AG08396 (cell line): ENCODE measurements at regions not wholly inside any gene's neighbourhood (a gene's known extent, or its start where the extent isn't known, plus 50 kb on each side); places are given as distances from the start of the nearest gene placed in this dataset.
"Not testable (repeated sequence)": the region's sequence is repeated elsewhere in the genome, so short reads cannot be mapped to it uniquely, and the experiment has no call there.

Experiments used
- DNase-seq: peaks from one replicate; pipeline ENCODE4 v3.0.0; 2012; ENCODE audit warnings: low spot score, mixed read lengths

DNA sequence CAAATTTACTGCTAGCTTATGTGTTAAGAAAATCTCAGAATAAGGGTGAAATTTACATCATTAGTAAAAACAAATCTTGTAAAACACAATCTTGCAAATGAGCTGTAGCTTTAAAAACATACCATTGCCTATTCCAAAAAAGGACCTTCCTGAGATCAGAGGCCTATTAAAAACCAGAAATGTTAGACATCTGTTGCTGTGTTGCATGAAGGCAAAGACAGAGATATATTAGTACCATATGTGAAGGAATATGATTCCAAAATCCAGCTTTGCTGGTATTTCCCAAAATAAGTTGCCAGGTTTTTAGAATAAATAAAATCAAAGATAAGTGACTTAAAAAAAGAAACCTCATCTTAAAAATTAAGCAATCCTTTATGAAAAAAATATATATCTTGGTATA lies 504.1 kb upstream of the CDIN1 start:
- no peak for DNase-seq

DNA sequence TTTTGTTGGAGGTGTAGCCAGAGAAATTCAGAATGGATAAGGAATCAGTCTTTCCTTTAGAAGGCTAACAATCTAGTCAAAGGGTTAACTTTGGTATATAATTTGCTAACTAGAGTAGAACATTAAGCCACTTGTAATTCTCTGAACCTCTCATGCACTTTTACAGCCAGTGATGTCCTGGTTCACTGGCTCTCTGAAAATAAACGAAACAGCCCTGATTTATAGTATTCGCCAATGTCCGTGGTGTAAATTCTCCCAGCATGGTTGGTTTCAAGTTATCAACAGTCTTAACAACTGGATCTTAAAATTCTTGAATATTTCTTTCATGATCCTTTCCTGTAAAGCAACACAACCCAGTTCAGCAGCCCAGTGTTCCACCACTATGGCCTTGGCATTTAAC lies 500.4 kb upstream of the CDIN1 start:
- no peak for DNase-seq

DNA sequence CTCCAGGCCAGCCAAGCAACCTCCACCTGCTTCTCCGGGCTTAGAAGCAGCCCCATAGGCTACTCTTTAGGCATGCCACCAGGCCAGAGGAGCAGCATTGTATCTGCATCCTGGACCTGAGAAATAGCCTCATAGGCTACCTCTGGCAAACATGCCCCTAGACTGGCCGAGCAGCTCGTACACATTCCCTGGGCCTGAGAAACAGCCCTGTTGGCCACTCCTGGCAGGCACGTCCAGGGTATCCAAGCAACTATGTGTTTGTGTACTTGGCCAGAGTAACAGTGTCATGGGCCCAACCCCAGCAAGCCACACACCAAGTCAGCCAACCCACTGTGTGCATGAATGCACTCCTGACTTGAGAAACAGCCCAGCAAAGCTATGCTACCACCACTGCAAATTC lies 498.7 kb upstream of the CDIN1 start:
- DNase-seq: no peak

DNA sequence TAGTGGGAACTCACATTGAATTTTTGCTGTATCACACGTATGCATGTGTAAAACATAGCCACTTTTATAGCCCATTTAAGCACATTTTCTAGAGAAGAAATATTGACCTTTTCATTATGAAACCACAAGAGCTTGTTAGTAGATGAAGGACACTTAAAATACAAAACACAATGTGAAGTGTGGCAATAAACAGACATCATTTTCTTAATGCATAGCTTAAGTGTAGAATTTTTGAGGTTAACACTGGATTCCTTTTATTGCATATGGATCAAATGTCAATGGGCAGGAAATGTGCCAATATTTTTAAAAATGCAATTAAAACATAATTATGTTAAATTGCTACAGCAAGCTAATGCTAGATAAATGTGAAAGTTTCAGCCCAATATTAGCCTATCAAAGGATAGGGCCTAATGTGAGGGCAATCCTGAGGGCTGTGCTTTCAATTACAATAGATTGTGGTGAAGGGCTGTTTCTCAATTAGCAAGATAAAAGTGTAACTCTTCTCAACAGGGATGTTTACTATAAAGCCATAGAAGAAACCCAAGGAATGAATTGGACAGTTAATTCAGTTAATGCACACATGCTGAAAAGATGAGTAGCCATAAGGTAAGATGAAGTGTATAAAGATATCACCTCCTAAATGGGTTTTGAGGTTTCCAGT lies 489.0 kb upstream of the CDIN1 start:
- DNase-seq: no peak

DNA sequence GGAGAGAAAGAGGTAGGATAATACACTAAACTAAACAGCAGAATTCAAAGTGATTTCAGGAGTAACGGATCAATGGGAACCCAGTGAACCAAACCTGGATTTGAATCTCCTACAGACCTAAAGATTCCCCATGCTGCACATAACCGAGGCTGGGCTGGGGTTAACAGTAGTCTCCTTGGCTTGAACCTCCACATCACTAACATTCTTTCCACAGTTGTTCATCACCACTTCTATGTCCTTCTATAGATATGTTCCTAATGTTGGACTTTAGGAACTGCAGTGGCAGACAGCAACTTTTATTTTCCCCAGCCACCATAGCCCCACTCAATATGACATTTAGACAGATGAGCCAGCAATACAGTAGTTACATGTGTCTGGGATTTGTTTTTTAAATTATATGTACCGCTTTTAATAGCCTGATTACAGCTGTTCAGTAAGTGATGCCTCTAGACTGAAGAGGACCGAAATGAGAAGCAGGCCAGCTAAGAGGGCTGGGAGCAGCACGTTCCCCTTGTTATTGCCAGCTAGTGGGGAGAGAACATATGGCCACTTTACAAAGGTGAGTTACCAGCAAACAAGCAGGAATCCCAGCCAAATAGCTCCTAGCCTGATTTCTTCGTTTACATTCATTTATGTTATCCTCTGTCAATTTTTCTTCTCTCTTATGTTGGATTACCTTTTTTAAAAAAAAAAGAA lies 472.6 kb upstream of the CDIN1 start:
- peak; percentile 6 for DNase-seq

DNA sequence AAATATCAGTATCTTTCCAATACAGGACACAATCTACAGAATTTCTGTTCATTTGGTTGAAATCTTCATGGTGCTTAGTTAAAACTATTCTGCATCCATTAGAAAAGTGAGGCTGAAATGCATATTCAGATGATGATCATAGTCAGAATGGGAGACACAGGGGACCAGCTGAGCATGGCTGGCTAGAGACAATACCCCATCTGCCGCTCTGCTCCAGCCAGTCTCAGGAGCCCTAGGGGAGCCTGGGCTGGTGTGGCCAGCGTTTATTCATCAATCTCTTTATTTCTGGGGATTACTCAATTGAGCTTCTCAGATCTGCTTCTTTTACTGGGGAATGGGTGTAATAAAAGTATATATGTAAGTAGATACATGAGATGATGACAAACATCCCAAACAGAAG lies 470.9 kb upstream of the CDIN1 start:
- DNase-seq: no peak

DNA sequence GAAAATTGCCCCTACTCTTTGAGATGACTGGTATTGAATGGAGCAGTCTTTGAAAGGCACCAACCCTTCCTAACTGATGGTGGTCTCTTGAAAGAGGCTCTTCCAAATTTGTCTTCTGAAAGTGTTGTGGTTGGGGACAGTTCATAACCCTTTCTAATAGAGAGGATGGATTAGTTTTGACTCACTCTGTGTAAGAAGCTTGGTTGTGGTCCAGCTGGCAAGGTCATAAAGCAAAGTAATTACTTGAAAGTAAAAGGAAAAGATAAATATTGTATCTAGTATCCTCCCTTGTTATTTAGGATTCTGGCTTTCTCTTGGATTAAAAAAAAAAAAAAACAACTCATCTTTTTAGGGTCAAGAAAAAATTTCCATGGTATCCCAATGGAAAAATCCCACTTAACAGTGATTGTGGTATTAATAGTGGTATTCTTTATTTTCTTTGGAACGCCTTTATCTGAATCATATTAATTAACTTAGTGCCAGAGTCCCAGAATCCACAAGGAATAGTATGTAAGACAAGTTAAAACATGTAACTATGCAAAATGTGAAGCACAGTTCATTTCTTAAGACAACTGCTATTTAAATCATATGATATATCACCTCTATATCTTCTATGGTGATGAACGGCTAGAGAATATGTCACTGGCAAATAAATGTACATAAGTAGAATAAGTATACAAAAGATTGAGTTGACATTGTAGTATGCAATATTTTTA lies 469.3 kb upstream of the CDIN1 start:
- DNase-seq: peak; percentile 5

DNA sequence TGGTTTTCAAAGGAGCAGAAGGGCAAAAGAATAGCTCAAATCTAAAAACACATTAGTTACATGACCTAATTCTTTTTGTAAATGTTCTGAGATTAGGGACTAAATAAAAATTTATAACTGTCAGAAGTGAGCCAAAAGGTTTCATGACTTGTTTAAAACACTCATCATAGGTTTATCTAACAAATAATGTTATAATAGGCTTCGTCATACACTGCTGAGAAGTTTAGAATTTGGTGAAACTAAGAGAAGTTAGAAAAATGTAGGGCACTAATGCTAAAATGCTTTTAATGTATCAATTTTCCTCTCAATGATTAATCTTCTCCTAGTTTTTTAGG lies 468.8 kb upstream of the CDIN1 start:
- DNase-seq: no peak

DNA sequence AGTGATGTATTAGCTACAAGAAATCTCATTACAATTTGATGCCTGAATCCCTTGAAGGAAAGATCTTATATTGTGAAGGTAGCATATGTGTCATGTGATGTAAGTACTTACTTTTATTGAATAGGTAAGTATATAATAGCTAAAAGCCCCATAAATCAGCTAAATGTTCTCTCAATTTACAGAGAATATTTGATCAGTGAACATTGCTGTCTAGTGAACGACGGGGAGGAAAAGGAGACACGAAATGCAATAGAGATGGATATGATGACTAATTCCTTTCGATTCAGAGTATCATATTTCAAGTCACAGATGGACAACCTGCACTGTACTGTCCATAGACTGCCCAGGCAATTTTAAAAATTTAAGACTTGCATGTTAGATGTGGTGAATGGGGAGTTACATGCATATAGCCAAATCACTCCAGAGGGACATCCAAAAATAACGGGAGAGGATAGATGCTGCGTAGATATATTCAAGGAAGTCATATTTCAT lies 462.1 kb upstream of the CDIN1 start:
- DNase-seq: no peak

DNA sequence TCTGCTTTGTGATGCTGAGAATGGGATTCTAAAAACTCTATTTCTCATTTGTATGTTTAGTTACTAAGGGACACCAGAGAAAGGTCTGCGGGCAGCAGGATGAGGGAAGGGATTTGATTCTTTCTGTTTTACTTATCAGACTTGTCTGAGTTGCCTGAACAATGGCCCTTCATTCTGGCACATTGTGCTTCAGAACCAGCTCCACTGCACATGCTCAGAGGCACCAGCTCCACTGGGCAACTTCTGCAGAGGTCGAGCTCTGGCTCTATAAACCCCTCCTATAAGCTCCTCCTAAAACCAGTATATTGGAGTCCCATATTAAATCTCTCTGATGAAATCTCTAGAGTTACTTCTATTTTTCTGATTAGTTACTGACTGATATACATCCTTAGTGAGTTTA lies 453.2 kb upstream of the CDIN1 start:
- DNase-seq: no peak

DNA sequence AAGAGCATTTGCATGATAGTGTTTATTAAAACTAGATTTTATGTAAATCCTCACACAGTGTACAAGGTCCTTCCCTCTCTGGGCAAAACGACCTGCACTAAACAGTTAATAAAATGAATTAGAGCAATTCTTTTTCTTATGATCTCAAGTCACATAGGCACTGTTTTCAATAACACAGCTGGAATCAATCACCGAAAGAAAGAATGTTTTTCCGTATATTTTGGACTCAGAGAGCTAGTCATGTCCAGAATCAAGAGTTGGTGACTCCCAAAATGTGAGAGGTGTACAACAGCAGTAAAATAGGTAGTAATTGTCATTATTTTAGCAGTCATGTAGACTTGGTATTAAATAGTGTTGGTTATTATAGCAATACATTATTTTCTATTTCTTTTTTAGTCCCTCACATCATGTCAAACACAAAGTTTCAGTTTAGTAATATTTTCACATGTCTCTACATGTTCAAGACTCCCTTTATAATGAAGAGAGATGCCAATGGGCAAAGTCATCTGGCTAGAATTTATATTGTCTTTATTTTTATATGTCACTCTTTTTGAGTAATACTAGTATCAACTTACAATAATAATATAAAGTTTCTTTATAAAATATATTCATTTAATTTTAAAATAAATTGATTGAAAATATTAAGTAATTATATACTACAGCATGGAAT lies 448.6 kb upstream of the CDIN1 start:
- DNase-seq: no peak

DNA sequence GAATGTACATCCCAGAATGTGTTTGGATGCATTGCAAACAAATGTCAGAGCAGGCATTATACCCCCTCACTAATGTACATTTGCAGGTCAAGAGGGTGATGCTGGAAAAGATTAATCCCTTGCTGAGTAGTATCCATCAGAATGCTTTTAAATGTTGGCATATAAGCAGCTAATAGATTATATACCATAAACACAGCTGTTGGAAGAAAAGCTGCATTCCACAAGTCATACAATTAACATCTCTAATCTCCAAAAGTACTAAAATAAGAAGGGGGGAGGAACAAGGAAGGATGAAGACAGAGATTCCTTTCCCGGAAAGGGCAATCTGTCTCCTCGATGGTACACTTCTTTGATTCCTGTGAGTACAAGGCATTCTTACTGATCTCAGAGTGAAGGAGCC lies 445.7 kb upstream of the CDIN1 start:
- no peak for DNase-seq

DNA sequence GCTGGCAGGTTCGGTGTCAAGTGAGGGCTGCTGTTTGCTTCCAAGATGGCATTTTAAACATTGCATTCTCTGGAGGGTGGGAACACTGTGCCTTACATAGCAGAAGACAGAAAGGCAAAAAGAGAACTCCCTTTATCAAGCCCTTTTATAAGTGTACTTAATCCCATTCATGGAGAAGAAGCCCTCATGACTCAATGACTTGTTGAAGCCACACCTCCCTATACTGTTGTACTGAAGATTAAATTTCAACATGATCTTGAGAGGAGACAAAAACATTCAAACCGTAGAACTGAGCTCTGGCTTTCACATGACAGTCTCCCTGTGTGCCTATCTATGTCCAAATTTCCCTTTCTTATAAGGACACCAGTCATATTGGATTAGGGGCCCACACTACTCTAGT lies 443.4 kb upstream of the CDIN1 start:
- DNase-seq: no peak

DNA sequence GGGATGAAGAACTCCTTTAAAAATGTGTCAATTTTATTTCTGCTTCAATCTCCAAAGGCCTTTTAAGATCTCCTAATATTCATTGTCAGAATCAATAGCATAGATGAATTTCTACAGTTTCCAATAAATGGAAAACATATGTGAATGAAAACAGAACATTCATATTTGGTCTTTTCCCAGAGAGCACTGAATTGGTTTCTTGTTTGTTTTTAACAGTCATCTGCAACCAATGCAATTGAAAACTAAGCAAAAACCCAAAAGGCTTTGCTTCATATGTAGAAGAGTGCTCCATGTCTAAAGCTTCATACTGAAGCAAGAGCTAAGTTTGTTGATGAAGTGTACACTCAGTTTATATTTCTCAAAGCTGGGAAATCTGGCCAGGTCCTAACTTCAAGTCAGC lies 426.5 kb upstream of the CDIN1 start:
- no peak for DNase-seq

DNA sequence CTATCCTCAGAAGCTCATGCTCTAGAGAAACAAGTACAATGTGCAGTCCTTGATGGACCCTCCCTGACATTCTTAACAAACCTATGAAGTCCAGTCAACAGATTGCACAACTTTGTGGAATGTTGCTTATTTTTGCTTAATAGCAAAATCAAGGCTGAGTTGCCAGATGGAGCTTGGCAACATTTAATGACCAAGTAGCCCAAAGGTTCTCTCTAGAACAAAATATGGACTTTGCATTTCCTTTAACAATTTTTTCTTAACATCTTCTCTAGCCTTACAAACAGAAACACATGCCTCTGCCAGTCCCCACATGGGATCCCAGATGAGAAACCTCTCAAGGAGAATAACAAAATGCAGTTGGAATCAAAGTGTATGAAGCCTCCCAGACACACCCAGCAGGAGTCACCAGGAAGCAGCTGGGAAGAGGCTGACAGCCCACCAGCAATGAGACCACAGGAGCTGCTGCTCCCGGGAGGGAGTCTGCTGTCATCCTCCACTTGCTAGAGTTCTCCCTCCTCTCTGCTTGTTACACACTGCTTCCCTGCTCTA lies 422.5 kb upstream of the CDIN1 start:
- DNase-seq: peak; percentile 7

DNA sequence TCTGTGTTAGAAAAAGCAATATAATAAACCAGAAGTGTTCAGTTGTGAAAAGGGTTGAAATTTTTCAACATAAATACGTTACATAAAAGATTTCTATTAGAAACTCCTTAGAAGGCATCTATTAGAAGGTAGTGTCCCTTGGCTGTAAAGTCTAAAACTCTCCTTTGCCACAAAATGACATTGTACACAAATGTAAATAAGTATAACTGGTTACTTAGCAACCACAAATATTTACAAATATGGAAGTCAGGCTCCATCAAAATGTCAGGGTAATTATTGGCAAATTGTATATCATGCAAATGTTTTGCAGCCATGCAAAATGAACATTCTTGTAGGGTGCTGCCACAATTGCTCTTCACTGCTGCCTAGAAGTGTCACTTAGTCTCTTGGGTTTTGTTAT lies 419.1 kb upstream of the CDIN1 start:
- DNase-seq: no peak

DNA sequence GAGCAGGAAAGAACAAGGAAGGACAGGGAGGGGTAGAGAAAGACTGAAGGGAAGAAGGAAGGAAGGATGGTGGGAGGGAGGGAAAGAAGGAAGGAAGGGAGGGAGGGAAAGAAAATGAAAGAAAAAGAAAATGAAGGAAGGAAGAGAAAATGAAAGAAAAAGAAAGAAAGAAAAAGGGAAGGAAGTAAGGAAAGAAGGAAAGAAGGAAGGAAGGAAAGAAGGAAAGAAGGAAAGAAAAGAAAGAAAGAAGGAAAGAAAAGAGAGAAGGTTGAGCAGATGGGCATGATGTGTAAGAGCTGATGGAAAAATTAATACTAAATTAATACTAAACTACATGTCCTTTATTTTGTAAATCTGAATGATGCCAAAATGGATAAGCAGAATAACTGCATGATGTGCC lies 418.3 kb upstream of the CDIN1 start:
- DNase-seq: no peak

DNA sequence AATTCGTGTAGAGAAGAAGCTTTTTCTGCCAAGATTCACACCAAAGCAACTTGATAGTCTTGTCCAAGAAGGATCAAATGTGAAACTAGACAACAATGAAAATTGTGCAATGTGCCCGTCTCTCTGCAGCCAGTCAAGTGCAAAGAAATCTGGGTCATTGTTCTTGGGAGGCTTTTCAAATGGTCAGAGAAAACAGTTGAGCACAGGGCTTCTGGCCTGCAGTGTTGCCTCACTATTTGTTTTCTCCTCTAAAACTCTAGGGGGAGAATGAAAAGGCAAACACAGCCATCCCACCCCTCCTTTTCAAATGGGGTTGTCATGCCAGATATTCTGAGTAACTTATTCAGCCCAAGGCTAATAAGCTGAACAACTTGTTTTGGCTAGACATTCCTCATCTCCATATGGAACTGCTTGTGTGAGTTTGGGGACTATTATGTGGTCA lies 417.6 kb upstream of the CDIN1 start:
- no peak for DNase-seq

DNA sequence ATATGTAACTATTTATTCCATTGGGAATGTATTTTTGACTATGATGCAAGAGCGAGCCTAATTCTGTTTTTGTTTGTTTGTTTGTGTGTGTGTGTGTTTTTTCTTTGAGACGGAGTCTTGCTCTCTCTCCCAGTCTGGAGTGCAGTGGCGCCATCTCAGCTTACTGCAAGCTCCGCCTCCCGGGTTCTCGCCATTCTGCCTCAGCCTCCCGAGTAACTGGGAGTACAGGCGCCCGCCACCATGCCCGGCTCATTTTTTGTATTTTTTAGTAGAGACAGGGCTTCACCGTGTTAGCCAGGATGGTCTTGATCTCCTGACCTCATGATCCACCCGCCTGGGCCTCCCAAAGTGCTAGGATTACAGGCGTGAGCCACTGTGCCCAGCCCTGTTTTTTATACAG lies 415.4 kb upstream of the CDIN1 start:
- DNase-seq: not testable (repeated sequence)

DNA sequence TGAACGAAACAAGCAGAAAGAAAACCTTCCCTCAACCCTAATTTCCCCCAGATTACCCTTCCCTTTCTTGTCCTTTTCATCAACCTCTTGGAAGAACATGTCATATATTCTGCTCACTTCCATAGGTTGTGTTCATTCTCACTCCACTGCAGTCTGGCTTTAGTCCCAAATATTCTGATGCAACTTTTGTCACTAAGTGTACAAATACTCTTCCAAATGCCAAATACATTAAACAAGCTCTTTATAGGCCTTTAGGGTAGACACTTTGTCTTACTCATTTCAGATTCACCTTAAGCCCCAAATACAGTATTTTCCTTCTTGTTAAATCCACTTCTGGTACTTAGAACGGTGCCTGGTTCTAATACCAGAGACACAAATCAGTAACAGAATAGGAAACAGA lies 406.5 kb upstream of the CDIN1 start:
- no peak for DNase-seq

DNA sequence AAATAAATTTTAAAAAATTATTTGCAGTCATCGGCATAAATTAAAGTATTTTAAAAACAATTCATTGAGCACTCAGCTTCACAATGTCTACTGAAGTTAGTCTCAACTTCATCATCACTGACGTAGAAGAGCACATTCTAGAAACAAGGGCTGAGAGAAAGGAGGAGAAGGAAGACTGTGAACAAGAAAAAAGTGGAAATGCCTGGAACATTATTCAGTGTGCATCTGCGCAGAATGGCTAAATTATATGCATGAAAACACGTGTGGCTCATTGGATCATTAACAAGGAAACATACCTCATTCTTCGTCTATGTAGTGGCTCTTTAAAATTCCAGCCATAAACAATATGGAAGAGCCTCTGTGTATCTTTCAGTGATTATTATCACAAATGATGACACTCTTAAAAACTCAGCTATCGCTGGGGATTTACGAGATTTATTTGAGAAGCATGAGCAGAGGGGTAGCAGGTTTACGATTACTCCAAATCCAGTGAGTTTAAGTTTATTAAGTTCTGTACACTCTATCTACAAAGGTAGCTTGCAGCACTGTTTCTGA lies 404.2 kb upstream of the CDIN1 start:
- DNase-seq: no peak

DNA sequence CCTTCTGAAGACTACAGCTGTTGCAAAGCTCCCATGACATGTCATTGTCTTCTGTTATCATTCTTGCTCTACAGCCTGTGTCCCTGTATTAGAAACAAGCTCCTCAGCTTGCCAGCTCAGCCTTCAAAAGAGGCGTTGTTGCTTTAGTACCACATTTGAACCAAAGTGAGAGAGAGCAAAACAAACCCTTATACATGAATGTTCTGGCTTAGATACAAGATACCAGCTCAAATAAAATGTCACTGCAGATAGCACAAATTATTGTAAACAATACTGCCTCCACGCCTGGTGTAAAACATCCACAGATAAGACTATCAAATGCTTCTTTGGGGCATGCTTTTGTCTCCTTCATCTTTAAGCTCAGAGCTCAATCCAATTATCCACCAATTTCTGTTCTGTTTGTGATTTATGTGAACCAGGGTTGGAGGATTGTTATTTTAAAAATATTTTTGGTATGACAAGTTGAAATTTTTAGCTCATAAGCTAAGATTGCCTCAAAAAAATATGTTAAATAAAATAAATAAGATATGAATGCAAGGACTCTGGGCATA lies 403.6 kb upstream of the CDIN1 start:
- DNase-seq: no peak
